ENCODE measurements at regions not wholly inside any gene's neighbourhood (a gene's known extent, or its start where the extent isn't known, plus 50 kb on each side); places are given as distances from the start of the nearest gene placed in this dataset.
"Not testable (repeated sequence)": the region's sequence is repeated elsewhere in the genome, so short reads cannot be mapped to it uniquely, and the experiment has no call there.

DNA sequence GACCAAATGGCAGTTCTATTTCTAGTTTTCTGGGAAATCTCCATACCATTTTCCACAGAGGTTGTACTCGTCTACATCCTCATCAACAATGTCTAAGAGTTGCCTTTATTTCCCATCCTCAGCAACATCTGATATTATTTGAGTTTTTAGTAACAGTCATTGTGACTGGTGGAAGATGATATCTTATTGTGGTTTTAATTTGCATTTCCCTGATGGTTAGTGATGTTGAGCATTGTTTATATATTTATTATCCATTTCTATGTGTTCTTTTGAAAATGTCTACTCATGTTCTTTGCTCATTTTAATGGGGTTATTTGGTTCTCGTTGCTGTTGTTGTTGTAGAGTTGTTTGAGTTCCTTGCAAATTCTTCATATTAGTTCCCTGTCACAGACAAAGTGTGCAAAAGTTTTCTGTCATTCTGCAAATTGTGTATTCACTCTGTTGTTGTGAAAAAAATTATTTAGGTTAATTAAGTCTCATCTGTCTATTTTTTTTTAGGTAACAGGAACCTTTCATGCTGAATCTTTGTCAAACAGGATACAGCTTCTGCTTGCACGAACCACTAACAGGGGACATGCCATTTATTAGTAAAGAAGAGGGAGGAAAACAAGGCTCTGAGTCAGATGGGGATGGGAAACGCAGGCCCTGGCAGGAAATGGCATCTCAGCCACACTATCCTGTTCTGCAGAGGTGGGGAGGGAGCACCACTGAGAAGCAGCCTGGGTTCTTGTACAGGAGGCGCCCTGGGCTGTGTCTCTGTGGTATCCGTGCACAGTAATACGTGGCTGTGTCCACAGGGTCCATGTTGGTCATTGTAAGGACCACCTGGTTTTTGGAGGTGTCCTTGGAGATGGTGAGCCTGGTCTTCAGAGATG, 1196.7 kb downstream of the TMEM121 start:
- not testable (repeated sequence) for DNase-seq

GRCh38 chr14:106727962-106728361, 1201.6 kb downstream of the TMEM121 start:
- not testable (repeated sequence) for DNase-seq

GRCh38 chr14:106728611-106729010, 1202.2 kb downstream of the TMEM121 start:
- no peak for DNase-seq

GRCh38 chr14:106729551-106729950, 1203.2 kb downstream of the TMEM121 start:
- no peak for DNase-seq

GRCh38 chr14:106733771-106734170, 1207.4 kb downstream of the TMEM121 start:
- DNase-seq = no peak

DNA sequence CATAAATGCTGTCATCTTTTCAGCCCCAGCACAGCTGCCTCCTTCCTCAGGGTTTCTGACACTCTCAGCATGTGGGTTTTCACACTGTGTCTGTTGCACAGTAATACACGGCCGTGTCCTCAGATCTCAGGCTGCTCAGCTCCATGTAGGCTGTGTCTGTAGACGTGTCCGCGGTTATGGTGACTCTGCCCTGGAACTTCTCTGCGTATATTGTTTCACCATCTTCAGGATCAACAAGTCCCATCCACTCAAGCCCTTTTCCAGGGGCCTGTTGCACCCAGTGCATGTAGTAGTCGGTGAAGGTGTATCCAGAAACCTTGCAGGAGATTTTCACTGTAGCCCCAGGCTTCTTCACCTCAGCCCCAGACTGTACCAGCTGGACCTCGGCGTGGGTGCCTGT, 1210.6 kb downstream of the TMEM121 start:
- no peak for DNase-seq

DNA sequence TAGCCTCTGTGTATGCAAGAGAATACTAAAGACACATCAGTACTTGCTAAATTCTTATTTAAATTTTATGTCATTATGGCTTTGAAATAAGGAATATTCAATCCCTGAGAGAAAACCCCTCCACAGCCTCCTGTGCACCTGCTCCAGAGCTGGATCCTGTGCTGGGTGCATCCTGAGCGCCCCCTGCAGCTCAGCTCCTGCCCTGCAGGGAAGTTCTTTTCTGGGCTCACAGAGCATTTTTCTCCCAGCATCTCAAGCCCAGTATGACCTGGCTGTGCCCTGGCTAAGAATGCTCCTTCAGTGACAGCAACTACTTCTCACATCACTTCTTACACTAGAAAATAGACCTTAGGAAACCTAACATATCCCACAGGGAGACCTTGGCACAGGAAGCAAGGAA, 1211.7 kb downstream of the TMEM121 start:
- DNase-seq = no peak

DNA sequence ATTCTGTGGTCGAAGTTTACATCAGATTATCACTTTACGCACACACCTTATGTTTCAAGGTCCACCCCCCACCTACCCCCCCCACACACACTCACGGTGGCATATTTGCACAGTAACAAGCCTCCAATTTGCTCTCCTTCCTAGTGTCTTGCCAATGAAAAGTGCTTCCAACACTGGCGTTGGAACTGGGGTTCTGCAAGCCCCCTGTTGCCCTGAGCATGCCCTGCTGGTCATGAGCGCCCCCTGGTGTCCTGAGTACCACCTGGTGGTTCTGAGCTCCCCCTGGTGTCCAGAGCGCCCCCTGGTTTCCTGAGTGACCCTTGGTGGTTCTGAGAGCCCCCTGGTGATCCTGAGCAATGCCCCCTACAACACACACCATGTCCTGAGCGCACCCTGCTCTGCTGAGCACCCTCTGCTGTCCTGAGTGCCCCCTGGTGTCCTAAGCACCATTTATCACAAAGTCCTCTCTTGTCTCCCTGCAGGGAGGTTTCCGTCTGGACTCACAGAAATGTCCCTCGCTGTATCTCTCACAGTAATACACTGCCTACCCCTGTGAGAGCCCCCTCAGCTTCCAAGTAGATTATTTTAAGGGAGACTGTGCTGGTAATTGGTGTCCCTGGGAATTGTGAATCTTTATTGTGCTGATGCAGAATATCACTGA, 1212.3 kb downstream of the TMEM121 start:
- DNase-seq = not testable (repeated sequence)

GRCh38 chr14:106741086-106741827, 1214.9 kb downstream of the TMEM121 start:
- not testable (repeated sequence) for DNase-seq

GRCh38 chr14:106745016-106745767, 1218.8 kb downstream of the TMEM121 start:
- DNase-seq = not testable (repeated sequence)

DNA sequence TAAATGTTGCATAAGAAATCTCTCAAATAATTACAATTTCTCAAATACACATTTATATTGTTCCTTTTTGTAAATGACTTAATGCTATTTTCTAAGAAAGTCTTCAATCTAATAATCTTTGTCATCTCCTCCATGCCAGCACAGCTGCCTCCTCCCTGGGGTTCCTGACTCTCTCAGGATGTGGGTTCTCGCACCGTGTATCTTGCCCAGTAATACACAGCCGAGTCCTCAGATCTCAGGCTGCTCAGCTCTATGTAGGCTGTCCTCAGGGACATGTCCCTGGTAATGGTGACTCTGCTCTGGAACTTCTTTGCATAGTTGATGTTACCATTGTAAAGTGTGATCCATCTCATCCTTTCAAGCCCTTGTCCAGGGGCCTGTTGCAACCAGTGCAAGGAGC, 1223.7 kb downstream of the TMEM121 start:
- DNase-seq = not testable (repeated sequence)

- DNase-seq = not testable (repeated sequence)
Observed at GRCh38 chr14:106753751-106754150, 1227.4 kb downstream of the TMEM121 start.

GRCh38 chr14:106757444-106757843, 1231.1 kb downstream of the TMEM121 start:
- not testable (repeated sequence) for DNase-seq

GRCh38 chr14:106761886-106762816, 1235.8 kb downstream of the TMEM121 start:
- DNase-seq = not testable (repeated sequence)

GRCh38 chr14:106764968-106765369, 1238.6 kb downstream of the TMEM121 start:
- not testable (repeated sequence) for DNase-seq

- no peak for DNase-seq
Observed at GRCh38 chr14:106766145-106766544, 1239.8 kb downstream of the TMEM121 start.

- DNase-seq = not testable (repeated sequence)
Observed at GRCh38 chr14:106766551-106767277, 1240.3 kb downstream of the TMEM121 start.

DNA sequence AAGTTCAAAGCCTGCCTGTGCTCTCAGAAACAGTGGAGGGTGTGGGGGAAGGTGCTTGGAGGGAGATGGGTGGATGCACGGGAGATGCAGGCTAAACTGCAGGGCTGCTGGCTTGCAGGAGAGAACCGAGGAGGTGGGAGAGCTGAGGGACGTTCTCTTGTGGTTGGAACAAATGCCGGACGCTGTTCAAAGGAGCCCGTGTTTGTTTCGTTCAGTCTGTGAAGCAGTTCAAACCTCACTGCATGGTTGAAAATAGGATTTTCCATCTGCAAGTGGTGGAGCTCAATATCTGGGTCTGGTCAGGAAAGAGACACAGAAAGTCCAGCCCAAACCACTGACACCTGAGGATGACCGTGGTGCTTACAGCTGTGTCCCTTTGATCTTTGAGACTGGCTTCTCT, 1241.8 kb downstream of the TMEM121 start:
- DNase-seq = not testable (repeated sequence)

DNA sequence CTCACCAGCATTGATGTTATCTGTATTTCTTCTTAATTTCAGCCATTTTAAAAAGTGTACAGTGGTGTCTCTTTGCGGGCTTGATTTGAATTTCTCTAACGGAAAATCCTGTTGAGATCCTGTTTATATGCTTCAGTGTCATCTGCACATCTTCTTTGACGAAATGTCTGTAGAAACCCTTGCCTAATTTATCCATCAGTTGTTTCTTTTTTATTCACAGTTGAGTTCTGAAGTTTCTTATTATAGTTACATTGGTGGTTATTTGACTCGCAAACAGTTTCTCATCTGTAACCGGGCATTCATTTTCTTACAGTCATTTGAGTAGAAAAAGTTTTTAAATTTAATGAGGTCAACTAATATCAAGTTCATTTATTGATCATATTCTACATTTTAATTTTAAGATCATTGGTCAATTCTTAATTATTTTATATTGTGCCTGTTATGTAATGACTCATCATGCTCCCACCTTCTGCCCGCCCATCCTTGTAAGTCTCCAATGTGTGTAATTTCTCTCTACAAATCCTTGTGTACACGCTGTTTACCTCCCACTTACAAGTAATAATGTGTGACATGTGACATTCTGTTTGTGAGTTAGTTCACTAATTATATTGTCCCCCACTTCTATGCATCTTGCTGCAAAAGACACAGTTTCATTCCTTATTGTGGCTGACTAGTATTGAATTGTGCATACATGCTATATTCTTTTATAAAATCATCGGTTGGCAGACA, 1242.8 kb downstream of the TMEM121 start:
- DNase-seq = not testable (repeated sequence)

- DNase-seq = not testable (repeated sequence)
Observed at GRCh38 chr14:106770158-106770672, 1243.8 kb downstream of the TMEM121 start.

All from GOT3 (cell line).